Stomach (tissue), 4 donors: ENCODE measurements at regions not wholly inside any gene's neighbourhood (a gene's known extent, or its start where the extent isn't known, plus 50 kb on each side); places are given as distances from the start of the nearest gene placed in this dataset.

Experiments
- CTCF ChIP-seq, 7 experiments: fragments of 450-650 bp in 4 of 7; fragments of 200-600 bp in 3 of 7; sonication (generic) in 3 of 7; IDR thresholded peaks; one replicate each; pipeline ENCODE4 v1.5.1; 2016 to 2019; ENCODE audit warnings: antibody characterized with exemption in 7 of 7, control low read depth in 2 of 7, mild to moderate bottlenecking in 1 of 7
- POLR2A ChIP-seq, 4 donors: fragments of 450-650 bp; IDR thresholded peaks; one replicate each; pipeline ENCODE4 v1.6.1; 2016; ENCODE audit warnings: antibody characterized with exemption in 4 of 4, control low read depth in 2 of 4, mild to moderate bottlenecking in 1 of 4, moderate library complexity in 1 of 4

DNA sequence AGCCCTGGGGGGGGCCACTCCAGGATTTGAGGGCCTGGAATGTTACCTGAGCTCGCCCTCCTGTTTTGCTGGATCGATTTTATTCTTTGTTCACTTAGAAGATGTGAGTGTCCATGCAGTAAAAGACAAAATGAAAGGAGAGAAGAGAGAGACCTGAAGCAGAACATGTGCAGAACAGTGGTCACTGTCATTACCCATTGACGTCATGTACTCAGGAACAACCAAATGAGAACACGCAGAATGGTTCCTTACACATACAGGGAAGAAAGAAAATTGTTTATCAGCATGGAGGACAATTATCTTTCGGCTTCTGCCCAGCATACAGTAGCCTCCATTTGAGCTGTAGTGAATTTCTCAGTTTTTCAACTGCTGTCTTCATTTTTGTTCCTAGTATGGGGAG lies 258.1 kb downstream of the FNDC1 start:
- TF ChIP-seq POLR2A (IDR thresholded peaks at IDR 0.05): no peak
- no peak for TF ChIP-seq CTCF (IDR thresholded peaks at IDR 0.05)
